Endothelial cell of umbilical vein (primary cell): ENCODE measurements at regions not wholly inside any gene's neighbourhood (a gene's known extent, or its start where the extent isn't known, plus 50 kb on each side); places are given as distances from the start of the nearest gene placed in this dataset.

Experiments used
- BruUV-seq: library from RNA; stranded (reverse); fragments of 400-500 nt; replicated peaks from 2 replicates; lab custom pipeline; 2021; lab: Mats Ljungman, UMichigan
- CTCF ChIA-PET: fragments of 300-600, 350-600 bp; sonication (Branson Sonifier 250); formaldehyde crosslinking; loops from one replicate; lab custom pipeline; 2021; ENCODE audit warnings: antibody characterized with exemption, inconsistent platforms; lab: Charles Lee
- POLR2A ChIA-PET: fragments of 300-600, 350-600 bp; sonication (Branson Sonifier 250); formaldehyde crosslinking; loops from one replicate; lab custom pipeline; 2021; ENCODE audit warnings: antibody characterized with exemption, inconsistent platforms; lab: Charles Lee
- DNase-seq: peaks from one replicate; pipeline ENCODE4 v3.0.0-alpha.2; 2011; ENCODE audit warnings: low read depth, low spot score
- FAIRE-seq: peaks from 2 replicates; lab custom pipeline; 2011; peaks lifted over from hg19 to GRCh38; lab: Jason Lieb, UNC
- H2AFZ ChIP-seq: 2 replicates; pipeline ENCODE4 v1.6.0; 2012; ENCODE audit warnings: low read depth, low read length, control low read depth, inconsistent platforms
- H3K27ac ChIP-seq: 2 replicates; pipeline ENCODE4 v1.5.1; 2011; ENCODE audit warnings: low read depth, mild to moderate bottlenecking, control low read depth, low read length, moderate library complexity; ENCODE audit not compliant: insufficient read depth
- H3K27me3 ChIP-seq, 2 experiments: 2 replicates each; pipeline versions ENCODE4 v1.6.0 to v1.6.1; 2011; ENCODE audit warnings: low read length in 2 of 2, mixed read lengths in 1 of 2; ENCODE audit not compliant: control insufficient read depth in 2 of 2, insufficient read depth in 2 of 2
- H3K36me3 ChIP-seq, 2 experiments: 2 replicates in 1 of 2; 3 replicates in 1 of 2; pipeline ENCODE4 v1.5.1; 2011; ENCODE audit warnings: low read length in 2 of 2, mild to moderate bottlenecking in 1 of 2, moderate library complexity in 1 of 2; ENCODE audit not compliant: control insufficient read depth in 2 of 2, insufficient read depth in 2 of 2; ENCODE audit errors: extremely low read depth in 1 of 2
- H3K4me1 ChIP-seq: 3 replicates; pipeline ENCODE4 v1.5.1; 2011; ENCODE audit warnings: mild to moderate bottlenecking, low read length; ENCODE audit not compliant: control insufficient read depth, insufficient read depth; ENCODE audit errors: extremely low read depth
- H3K4me2 ChIP-seq: 2 replicates; pipeline ENCODE4 v1.6.1; 2011; ENCODE audit warnings: low read length, control low read depth, mixed read lengths; ENCODE audit not compliant: insufficient read depth
- H3K4me3 ChIP-seq, 3 experiments: fragments of 200-600 bp in 1 of 3; sonication (generic), shearing (Covaris generic) in 1 of 3; replicated peaks in 1 of 3; 2 replicates each; pipeline ENCODE4 v1.5.1; 2011 to 2016; ENCODE audit warnings: control low read depth in 3 of 3, low read length in 3 of 3, mild to moderate bottlenecking in 2 of 3, inconsistent platforms in 1 of 3, low read depth in 1 of 3, moderate library complexity in 1 of 3; ENCODE audit not compliant: insufficient read depth in 1 of 3
- H3K79me2 ChIP-seq: 2 replicates; pipeline ENCODE4 v1.6.0; 2012; ENCODE audit warnings: low read length, inconsistent platforms; ENCODE audit not compliant: control insufficient read depth, insufficient read depth
- H3K9ac ChIP-seq: replicated peaks from 2 replicates; pipeline ENCODE3; 2011; ENCODE audit warnings: low read length, control low read depth; ENCODE audit not compliant: insufficient read depth; ENCODE audit errors: extremely low read depth
- H3K9me1 ChIP-seq: replicated peaks from 3 replicates; pipeline ENCODE4 v1.6.0; 2011; ENCODE audit warnings: mild to moderate bottlenecking, low read length; ENCODE audit not compliant: control insufficient read depth, insufficient read depth; ENCODE audit errors: extremely low read depth
- H3K9me3 ChIP-seq: replicated peaks from 2 replicates; pipeline ENCODE4 v1.5.1; 2012; ENCODE audit warnings: low read length, inconsistent platforms; ENCODE audit not compliant: control insufficient read depth, insufficient read depth
- H4K20me1 ChIP-seq: replicated peaks from 2 replicates; pipeline ENCODE3; 2011; ENCODE audit warnings: mild to moderate bottlenecking, low read length; ENCODE audit not compliant: control insufficient read depth, insufficient read depth; ENCODE audit errors: extremely low read depth
- EZH2 ChIP-seq: IDR thresholded peaks from 2 replicates; pipeline ENCODE4 v1.6.1; 2012; ENCODE audit warnings: borderline replicate concordance, low read depth, mild to moderate bottlenecking, moderate library complexity, low read length, inconsistent platforms; ENCODE audit not compliant: severe bottlenecking
- FOS ChIP-seq: IDR thresholded peaks from 2 replicates; pipeline ENCODE4 v1.6.1; 2011; ENCODE audit warnings: mild to moderate bottlenecking, low read length, moderate library complexity, borderline replicate concordance; ENCODE audit not compliant: insufficient read depth
- GATA2 ChIP-seq: IDR thresholded peaks from 2 replicates; pipeline ENCODE4 v1.7.0; 2011; ENCODE audit warnings: low read depth, mild to moderate bottlenecking, moderate library complexity, mixed read lengths, low read length; ENCODE audit not compliant: insufficient read length, insufficient read depth
- JUN ChIP-seq: IDR thresholded peaks from 2 replicates; pipeline ENCODE4 v1.6.1; 2011; ENCODE audit warnings: borderline replicate concordance, low read depth; ENCODE audit not compliant: insufficient read length, insufficient read depth
- MYC ChIP-seq: IDR thresholded peaks from one replicate; pipeline ENCODE4 v1.6.1; 2011; ENCODE audit warnings: mild to moderate bottlenecking, low read depth, low read length
- POLR2A ChIP-seq: IDR thresholded peaks from 2 replicates; pipeline ENCODE4 v1.6.1; 2012; ENCODE audit warnings: low read depth, mild to moderate bottlenecking, control low read depth, low read length
- POLR2AphosphoS5 ChIP-seq: IDR thresholded peaks from 2 replicates; pipeline ENCODE4 v1.6.1; 2012; ENCODE audit warnings: low read depth, mild to moderate bottlenecking, control low read depth, low read length, moderate library complexity; ENCODE audit not compliant: insufficient read depth
- dilution Hi-C: fragments of 300-500 bp; cut with MboI; formaldehyde crosslinking; loops from one replicate; pipeline ENCODE4 v1.15.0; 2019; ENCODE audit warnings: low sequenced_read_pairs; ENCODE audit not compliant: extremely low pct_ligation_motif_present
- intact Hi-C: fragments of 100-400 bp; cut with micrococcal nuclease; formaldehyde crosslinking; loops from one replicate; pipeline ENCODE4 v1.10.0; 2022
- TF ChIP-seq, protein P1 (sequence below): IDR thresholded peaks from 2 replicates; pipeline ENCODE4 v1.6.1; 2011; ENCODE audit not compliant: insufficient read depth, insufficient read length
- TF ChIP-seq, protein P2 (sequence below), 2 donors: IDR thresholded peaks; 1 replicate in 1 of 2; 2 replicates in 1 of 2; pipeline ENCODE4 v1.5.1; 2011; ENCODE audit warnings: low read length in 2 of 2, mild to moderate bottlenecking in 2 of 2, moderate library complexity in 2 of 2, control low read depth in 1 of 2, inconsistent platforms in 1 of 2, low read depth in 1 of 2; ENCODE audit not compliant: insufficient read depth in 1 of 2; ENCODE audit errors: extremely low read depth in 1 of 2

DNA sequence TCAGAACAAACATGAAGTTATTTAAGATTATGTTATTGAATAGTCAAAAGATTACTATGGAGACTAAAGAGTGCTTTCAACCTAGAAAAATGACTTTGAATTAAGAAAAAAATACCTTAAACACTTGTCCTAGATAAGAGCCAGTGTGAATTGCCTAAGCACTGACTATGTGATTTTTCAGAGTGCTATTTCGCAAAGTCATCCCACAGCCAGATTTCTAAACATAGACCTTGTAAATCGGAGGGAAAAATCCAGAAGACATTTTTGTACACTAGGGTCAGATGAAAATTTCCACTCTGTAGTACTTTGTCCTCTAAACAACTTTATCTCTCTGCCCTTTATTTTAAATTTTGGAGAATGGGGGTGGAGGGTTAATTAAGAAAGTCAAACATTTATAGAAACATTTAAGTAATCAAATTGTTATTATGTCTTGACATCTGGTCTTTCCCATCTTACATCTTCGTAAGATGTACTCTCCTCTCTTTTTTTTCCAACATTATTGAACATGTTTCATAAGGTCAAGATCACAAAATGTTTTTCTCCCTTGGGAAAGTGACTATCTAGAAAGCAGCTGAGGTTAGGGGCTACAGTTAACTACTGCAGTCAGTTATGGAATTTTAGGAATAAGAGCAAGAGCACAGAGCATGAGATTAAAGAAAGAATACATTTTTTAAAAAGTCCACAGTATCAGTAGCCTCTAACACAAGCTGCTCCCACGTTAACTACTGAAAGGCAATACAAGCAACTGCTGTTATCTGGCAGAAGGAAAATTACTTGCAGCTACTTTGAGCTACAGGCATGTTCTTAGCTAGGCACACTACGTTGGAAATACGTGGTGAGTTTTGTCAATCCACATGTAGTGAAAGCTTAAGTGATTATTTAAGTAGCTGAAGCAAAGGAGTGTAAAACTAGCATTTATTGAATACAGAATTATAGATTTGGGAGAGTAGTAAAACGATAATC is 648.5 kb downstream of the HTR1B start:
- no TSS peak for BruUV-seq
- DNase-seq, result no peak
- Histone ChIP-seq H3K4me3 (no peak overlapping the region), H3K27me3 (no peaks in the 10 kb centered on the region), H3K36me3 (no peaks in the 10 kb centered on the region), H2AFZ (no peak overlapping the region), H3K27ac (no peak overlapping the region), H3K9me3 (no peaks in the 10 kb centered on the region), H3K9me1 (no peaks in the 10 kb centered on the region), H3K4me2 (no peak overlapping the region), H4K20me1 (no peaks in the 10 kb centered on the region), H3K9ac (no peak overlapping the region), H3K4me1 (no peaks in the 10 kb centered on the region), H3K79me2 (no peaks in the 10 kb centered on the region)
- dilution Hi-C loops, result no loop called here
- intact Hi-C loops, result no loop called here
- POLR2A ChIA-PET, result no interaction called here
- FAIRE-seq, result peak; percentile 28
- TF ChIP-seq, protein P1, sequence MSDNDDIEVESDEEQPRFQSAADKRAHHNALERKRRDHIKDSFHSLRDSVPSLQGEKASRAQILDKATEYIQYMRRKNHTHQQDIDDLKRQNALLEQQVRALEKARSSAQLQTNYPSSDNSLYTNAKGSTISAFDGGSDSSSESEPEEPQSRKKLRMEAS, result no peak
- TF ChIP-seq POLR2A, result no peak
- TF ChIP-seq FOS, result no peak
- TF ChIP-seq EZH2, result no peak
- no peak for TF ChIP-seq POLR2AphosphoS5
- TF ChIP-seq, protein P2, sequence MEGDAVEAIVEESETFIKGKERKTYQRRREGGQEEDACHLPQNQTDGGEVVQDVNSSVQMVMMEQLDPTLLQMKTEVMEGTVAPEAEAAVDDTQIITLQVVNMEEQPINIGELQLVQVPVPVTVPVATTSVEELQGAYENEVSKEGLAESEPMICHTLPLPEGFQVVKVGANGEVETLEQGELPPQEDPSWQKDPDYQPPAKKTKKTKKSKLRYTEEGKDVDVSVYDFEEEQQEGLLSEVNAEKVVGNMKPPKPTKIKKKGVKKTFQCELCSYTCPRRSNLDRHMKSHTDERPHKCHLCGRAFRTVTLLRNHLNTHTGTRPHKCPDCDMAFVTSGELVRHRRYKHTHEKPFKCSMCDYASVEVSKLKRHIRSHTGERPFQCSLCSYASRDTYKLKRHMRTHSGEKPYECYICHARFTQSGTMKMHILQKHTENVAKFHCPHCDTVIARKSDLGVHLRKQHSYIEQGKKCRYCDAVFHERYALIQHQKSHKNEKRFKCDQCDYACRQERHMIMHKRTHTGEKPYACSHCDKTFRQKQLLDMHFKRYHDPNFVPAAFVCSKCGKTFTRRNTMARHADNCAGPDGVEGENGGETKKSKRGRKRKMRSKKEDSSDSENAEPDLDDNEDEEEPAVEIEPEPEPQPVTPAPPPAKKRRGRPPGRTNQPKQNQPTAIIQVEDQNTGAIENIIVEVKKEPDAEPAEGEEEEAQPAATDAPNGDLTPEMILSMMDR (IDR thresholded peaks at IDR 0.05; ENCODE audit: extremely low read depth in 1 of 2, insufficient read depth in 1 of 2, low read depth in 1 of 2, low read length in 2 of 2), result no peak
- no peak for TF ChIP-seq GATA2
- no peak for TF ChIP-seq JUN
- TF ChIP-seq MYC, result no peak
- CTCF ChIA-PET, result interaction anchor here (0.9 kb wide), 1 partner anchor 9 kb away, joined by 3 read pairs; no protein-coding TSS in a partner anchor
